H1 (cell line): ENCODE measurements at regions not wholly inside any gene's neighbourhood (a gene's known extent, or its start where the extent isn't known, plus 50 kb on each side); places are given as distances from the start of the nearest gene placed in this dataset.

Experiments
- CTCF ChIA-PET: fragments of 300-600 bp; sonication (Branson Sonifier 250); formaldehyde crosslinking; loops from one replicate; lab custom pipeline; 2021; ENCODE audit not compliant: partially characterized antibody; lab: Charles Lee
- POLR2A ChIA-PET: fragments of 300-600 bp; sonication (Branson Sonifier 250); formaldehyde crosslinking; loops from one replicate; lab custom pipeline; 2021; ENCODE audit warnings: inconsistent platforms; ENCODE audit not compliant: partially characterized antibody; lab: Charles Lee
- DNase-seq, 2 experiments: peaks; one replicate each; pipeline versions ENCODE4 v3.0.0 to v3.0.0-alpha.2; 2010 to 2022; ENCODE audit warnings: low spot score in 2 of 2, low read depth in 1 of 2, mixed read lengths in 1 of 2
- FAIRE-seq: peaks from 2 replicates; lab custom pipeline; 2011; peaks lifted over from hg19 to GRCh38; lab: Jason Lieb, UNC
- H2AFZ ChIP-seq: 2 replicates; pipeline ENCODE4 v1.8.1; 2012; ENCODE audit warnings: low read length, inconsistent platforms
- H2AK5ac ChIP-seq: 2 replicates; pipeline ENCODE4 v1.6.1; 2013; ENCODE audit warnings: low read depth, low read length
- H2BK120ac ChIP-seq: replicated peaks from 2 replicates; pipeline ENCODE3; 2013; ENCODE audit warnings: low read depth, low read length, inconsistent platforms
- H2BK12ac ChIP-seq: 2 replicates; pipeline ENCODE4 v1.6.1; 2013; ENCODE audit warnings: low read depth, low read length
- H2BK15ac ChIP-seq: 2 replicates; pipeline ENCODE4 v1.6.1; 2013; ENCODE audit warnings: low read length
- H2BK20ac ChIP-seq: 2 replicates; pipeline ENCODE4 v1.6.1; 2013; ENCODE audit warnings: low read length
- H2BK5ac ChIP-seq: 2 replicates; pipeline ENCODE4 v1.6.1; 2013; ENCODE audit warnings: low read depth, low read length
- H3K14ac ChIP-seq: 2 replicates; pipeline ENCODE4 v1.6.1; 2013; ENCODE audit warnings: inconsistent platforms; ENCODE audit not compliant: insufficient read length
- H3K18ac ChIP-seq: 2 replicates; pipeline ENCODE4 v1.6.1; 2013; ENCODE audit warnings: low read length; ENCODE audit errors: extremely low read depth
- H3K23ac ChIP-seq: 2 replicates; pipeline ENCODE4 v1.6.1; 2013; ENCODE audit warnings: inconsistent platforms; ENCODE audit not compliant: insufficient read length
- H3K23me2 ChIP-seq: 2 replicates; pipeline ENCODE4 v1.6.1; 2013; ENCODE audit warnings: low read depth, low read length
- H3K27ac ChIP-seq: 2 replicates; pipeline ENCODE4 v1.6.1; 2011; ENCODE audit warnings: low read depth, low read length, inconsistent platforms
- H3K27me3 ChIP-seq, 4 experiments: replicated peaks in 1 of 4; 1 replicate in 1 of 4; 2 replicates in 3 of 4; pipeline versions ENCODE4 v1.6.1 to v1.8.1; 2011 to 2013; ENCODE audit warnings: low read length in 3 of 4, mild to moderate bottlenecking in 3 of 4, inconsistent platforms in 2 of 4, mixed read lengths in 2 of 4, moderate library complexity in 1 of 4; ENCODE audit not compliant: control insufficient read depth in 3 of 4, insufficient read depth in 3 of 4; ENCODE audit errors: extremely low read depth in 1 of 4
- H3K36me3 ChIP-seq, 4 experiments: 2 replicates each; pipeline versions ENCODE4 v1.6.1 to v1.8.1; 2011 to 2013; ENCODE audit warnings: mild to moderate bottlenecking in 4 of 4, low read length in 3 of 4, moderate library complexity in 2 of 4, control low read depth in 1 of 4, inconsistent platforms in 1 of 4; ENCODE audit not compliant: insufficient read depth in 4 of 4, control insufficient read depth in 2 of 4
- H3K4ac ChIP-seq: replicated peaks from 2 replicates; pipeline ENCODE3; 2013; ENCODE audit warnings: low read length, low read depth, mixed read lengths, inconsistent platforms; ENCODE audit not compliant: insufficient read length
- H3K4me1 ChIP-seq, 4 experiments: replicated peaks in 1 of 4; 1 replicate in 1 of 4; 2 replicates in 3 of 4; pipeline versions ENCODE4 v1.6.1 to v1.8.1; 2011 to 2013; ENCODE audit warnings: low read length in 3 of 4, inconsistent platforms in 2 of 4, mixed read lengths in 1 of 4; ENCODE audit not compliant: insufficient read depth in 4 of 4, control insufficient read depth in 3 of 4
- H3K4me2 ChIP-seq, 2 experiments: 2 replicates each; pipeline versions ENCODE4 v1.6.1 to v1.8.1; 2011 to 2013; ENCODE audit warnings: low read depth in 2 of 2, low read length in 2 of 2, control low read depth in 1 of 2, inconsistent platforms in 1 of 2, mild to moderate bottlenecking in 1 of 2; ENCODE audit not compliant: insufficient read depth in 1 of 2
- H3K4me3 ChIP-seq, 4 experiments: fragments of 200-600, 300-600 bp in 1 of 4; sonication (generic), shearing (Covaris generic), sonication (Bioruptor Twin) in 1 of 4; 2 replicates each; pipeline versions ENCODE4 v1.5.1 to v1.8.1; 2011 to 2016; ENCODE audit warnings: low read length in 4 of 4, low read depth in 3 of 4, control low read depth in 2 of 4, inconsistent platforms in 2 of 4, mild to moderate bottlenecking in 2 of 4, mixed read lengths in 1 of 4, moderate library complexity in 1 of 4; ENCODE audit not compliant: insufficient read depth in 2 of 4; ENCODE audit errors: extremely low read depth in 1 of 4
- H3K56ac ChIP-seq: replicated peaks from 2 replicates; pipeline ENCODE3; 2013; ENCODE audit warnings: low read depth, mild to moderate bottlenecking, mixed read lengths, low read length, inconsistent platforms; ENCODE audit not compliant: insufficient read length
- H3K79me1 ChIP-seq: 2 replicates; pipeline ENCODE4 v1.6.1; 2013; ENCODE audit warnings: low read depth, low read length, control low read depth
- H3K79me2 ChIP-seq, 2 experiments: 2 replicates each; pipeline versions ENCODE4 v1.6.1 to v1.8.1; 2012 to 2013; ENCODE audit warnings: low read length in 2 of 2, mild to moderate bottlenecking in 2 of 2, inconsistent platforms in 1 of 2; ENCODE audit not compliant: insufficient read depth in 2 of 2, control insufficient read depth in 1 of 2
- H3K9ac ChIP-seq, 4 experiments: replicated peaks in 1 of 4; 1 replicate in 1 of 4; 2 replicates in 3 of 4; pipeline versions ENCODE4 v1.6.1 to v1.8.1; 2011 to 2013; ENCODE audit warnings: low read depth in 3 of 4, low read length in 3 of 4, control low read depth in 2 of 4, mild to moderate bottlenecking in 2 of 4, moderate library complexity in 2 of 4, inconsistent platforms in 1 of 4; ENCODE audit errors: extremely low read depth in 1 of 4
- H3K9me3 ChIP-seq, 2 experiments: 2 replicates each; pipeline versions ENCODE4 v1.6.1 to v1.8.1; 2012 to 2013; ENCODE audit warnings: mild to moderate bottlenecking in 2 of 2, moderate library complexity in 2 of 2, control low read depth in 1 of 2, inconsistent platforms in 1 of 2, low read depth in 1 of 2, low read length in 1 of 2, mixed read lengths in 1 of 2; ENCODE audit not compliant: insufficient read depth in 2 of 2
- H4K20me1 ChIP-seq, 2 experiments: replicated peaks in 1 of 2; 2 replicates each; pipeline versions ENCODE3 to v1.8.1; 2011 to 2013; ENCODE audit warnings: inconsistent platforms in 2 of 2, low read length in 2 of 2, mild to moderate bottlenecking in 1 of 2; ENCODE audit not compliant: insufficient read depth in 2 of 2, control insufficient read depth in 1 of 2
- H4K5ac ChIP-seq: 2 replicates; pipeline ENCODE4 v1.6.1; 2013; ENCODE audit warnings: low read length, low read depth, mixed read lengths, inconsistent platforms; ENCODE audit not compliant: insufficient read length
- H4K8ac ChIP-seq: 2 replicates; pipeline ENCODE4 v1.8.0; 2013; ENCODE audit warnings: mild to moderate bottlenecking, moderate library complexity, low read length, inconsistent platforms; ENCODE audit not compliant: insufficient read depth; ENCODE audit errors: extremely low read depth
- H4K91ac ChIP-seq: replicated peaks from 2 replicates; pipeline ENCODE3; 2013; ENCODE audit warnings: low read length, mixed read lengths, inconsistent platforms; ENCODE audit not compliant: insufficient read length
- ATF2 ChIP-seq: IDR thresholded peaks from 2 replicates; pipeline ENCODE4 v1.6.1; 2012; ENCODE audit warnings: low read length, inconsistent platforms
- CEBPB ChIP-seq: IDR thresholded peaks from 2 replicates; pipeline ENCODE4 v1.6.1; 2012; ENCODE audit warnings: low read depth, low read length
- HDAC6 ChIP-seq: IDR thresholded peaks from one replicate; pipeline ENCODE4 v1.7.1; 2012; ENCODE audit warnings: low read depth, mild to moderate bottlenecking, inconsistent platforms, low read length, moderate library complexity
- JUN ChIP-seq: IDR thresholded peaks from 2 replicates; pipeline ENCODE4 v1.6.1; 2011; ENCODE audit warnings: low read depth, mild to moderate bottlenecking, improper control_type of control experiment, low read length
- RAD21 ChIP-seq, 2 experiments: IDR thresholded peaks in 1 of 2; conservative IDR thresholded peaks in 1 of 2; 2 replicates each; pipeline ENCODE4 v1.6.1; 2011; ENCODE audit warnings: low read depth in 2 of 2, low read length in 2 of 2, improper control_type of control experiment in 1 of 2, inconsistent platforms in 1 of 2, mild to moderate bottlenecking in 1 of 2, moderate library complexity in 1 of 2
- TAF7 ChIP-seq: optimal IDR thresholded peaks from 2 replicates; pipeline ENCODE3; 2011; ENCODE audit warnings: low read depth, mild to moderate bottlenecking, inconsistent platforms, low read length, moderate library complexity, borderline replicate concordance
- WGBS, 2 experiments: shearing (Covaris generic) in 1 of 2; methylation state at CpG; one replicate each; pipeline versions ENCODE4 v1.1.6 to v1.1.7; 2013 to 2015; ENCODE audit warnings: low lambda C conversion rate in 2 of 2, mixed read lengths in 2 of 2, inconsistent platforms in 1 of 2, low coverage in 1 of 2, missing lambda C conversion rate in 1 of 2; ENCODE audit not compliant: insufficient replicate concordance in 2 of 2, insufficient coverage in 1 of 2, insufficient read length in 1 of 2; ENCODE audit errors: extremely low coverage in 1 of 2, missing lambda C conversion rate in 1 of 2; 5-methylcytosine and 5-hydroxymethylcytosine counted together

- Histone ChIP-seq H3K4ac (no peak overlapping the region), H2BK120ac (no peak overlapping the region), H3K27me3 (no peaks in the 10 kb centered on the region), H4K20me1 (no peaks in the 10 kb centered on the region), H3K4me3 (no peak overlapping the region), H3K4me2 (no peak overlapping the region), H3K79me1 (no peaks in the 10 kb centered on the region), H2BK15ac (no peak overlapping the region), H2BK12ac (no peak overlapping the region), H3K9me3 (no peaks in the 10 kb centered on the region), H3K79me2 (no peaks in the 10 kb centered on the region), H3K23me2 (no peaks in the 10 kb centered on the region), H4K91ac (no peak overlapping the region), H3K36me3 (no peaks in the 10 kb centered on the region), H3K23ac (no peak overlapping the region), H3K27ac (no peak overlapping the region), H3K56ac (no peak overlapping the region), H2BK5ac (no peak overlapping the region), H3K9ac (no peak overlapping the region), H3K4me1 (no peaks in the 10 kb centered on the region), H4K8ac (no peak overlapping the region), H3K14ac (no peak overlapping the region), H2AFZ (no peak overlapping the region), H2AK5ac (no peak overlapping the region), H4K5ac (no peak overlapping the region), H2BK20ac (no peak overlapping the region), H3K18ac (no peak overlapping the region)
- POLR2A ChIA-PET, result no interaction called here
- DNase-seq (no peak), FAIRE-seq (no peak)
- no peak for TF ChIP-seq JUN
- no peak for TF ChIP-seq ATF2
- TF ChIP-seq RAD21 (IDR thresholded peaks at IDR 0.05 in 1 of 2, conservative IDR thresholded peaks at IDR 0.05 in 1 of 2; ENCODE audit: low read depth in 2 of 2, low read length in 2 of 2), result no peak
- TF ChIP-seq CEBPB, result no peak
- TF ChIP-seq TAF7, result no peak
- TF ChIP-seq HDAC6, result no peak
- 95% methylated on average over 1 of the region's 1 CpG; no CpG with 5 or more reads in 1 of the 2 experiments for WGBS, 2 experiments
- CTCF ChIA-PET, result no interaction called here
These were observed 1206.0 kb upstream of the LRRTM3 start for GRCh38 chr10:65719790-65720189.
